Natural killer cell treated with Interleukin-12 subunit alpha and Interleukin-12 subunit beta and Interleukin-15 and Interleukin-18, amount 100 ng/mL, for 72 hours (primary cell): ENCODE measurements at regions not wholly inside any gene's neighbourhood (a gene's known extent, or its start where the extent isn't known, plus 50 kb on each side); places are given as distances from the start of the nearest gene placed in this dataset.

Experiments used
- ATAC-seq, 2 donors: fragments of 150-1000 bp; cut with Tn5 transposase in 1 of 2; sonication (Bioruptor Pico), chemical (Tn5 transposase) in 1 of 2; 2 replicates each; pipeline ENCODE4 v1.10.0; 2021
- DNase-seq: peaks from one replicate; pipeline ENCODE4 v3.0.0; 2022; ENCODE audit warnings: low spot score
- H3K27ac Mint-ChIP-seq, 2 donors: 1 replicate in 1 of 2; 2 replicates in 1 of 2; pipeline ENCODE4 v1.8.0; 2022; ENCODE audit warnings: mixed read lengths in 2 of 2, mild to moderate bottlenecking in 1 of 2, moderate library complexity in 1 of 2
- H3K27me3 Mint-ChIP-seq, 2 donors: 1 replicate in 1 of 2; 2 replicates in 1 of 2; pipeline ENCODE4 v1.8.0; 2022; ENCODE audit warnings: mixed read lengths in 2 of 2
- H3K36me3 Mint-ChIP-seq: one replicate; pipeline ENCODE4 v1.8.0; 2022; ENCODE audit warnings: mixed read lengths
- H3K4me1 Mint-ChIP-seq, 2 donors: 1 replicate in 1 of 2; 2 replicates in 1 of 2; pipeline ENCODE4 v1.8.0; 2022; ENCODE audit warnings: low read depth in 2 of 2, mixed read lengths in 2 of 2, mild to moderate bottlenecking in 1 of 2
- H3K4me3 Mint-ChIP-seq: one replicate; pipeline ENCODE4 v1.8.0; 2022; ENCODE audit warnings: mixed read lengths
- H3K9me3 Mint-ChIP-seq: 2 replicates; pipeline ENCODE4 v1.8.0; 2022; ENCODE audit warnings: mixed read lengths

GRCh38 chr3:34260271-34261000 is 462.0 kb downstream of the PDCD6IP start:
- Mint-ChIP-seq H3K27ac (no peak overlapping the region), H3K27me3 (peaks cover 4 to 15% of the 10 kb centered on the region in 2 donors), H3K36me3 (no peaks in the 10 kb centered on the region), H3K9me3 (no peaks in the 10 kb centered on the region), H3K4me3 (no peak overlapping the region), H3K4me1 (no peaks in the 10 kb centered on the region)
- no peak for ATAC-seq
- DNase-seq, result no peak

GRCh38 chr3:34261001-34261385 is 462.6 kb downstream of the PDCD6IP start:
- no peaks in the 10 kb centered on the region for H3K4me1 Mint-ChIP-seq
- ATAC-seq, result no peak
- H3K36me3 Mint-ChIP-seq, result no peaks in the 10 kb centered on the region
- no peaks in the 10 kb centered on the region for H3K9me3 Mint-ChIP-seq
- no peak overlapping the region for H3K4me3 Mint-ChIP-seq
- no peak for DNase-seq
- H3K27ac Mint-ChIP-seq, result no peak overlapping the region
- H3K27me3 Mint-ChIP-seq, result peaks cover 4 to 14% of the 10 kb centered on the region in 2 donors

GRCh38 chr3:34263101-34263621 is 464.7 kb downstream of the PDCD6IP start:
- Mint-ChIP-seq H3K9me3 (no peaks in the 10 kb centered on the region), H3K27ac (no peak overlapping the region), H3K4me3 (no peak overlapping the region), H3K4me1 (no peaks in the 10 kb centered on the region), H3K36me3 (no peaks in the 10 kb centered on the region), H3K27me3 (peaks cover 5 to 20% of the 10 kb centered on the region in 2 donors)
- ATAC-seq (no peak), DNase-seq (no peak)

DNA sequence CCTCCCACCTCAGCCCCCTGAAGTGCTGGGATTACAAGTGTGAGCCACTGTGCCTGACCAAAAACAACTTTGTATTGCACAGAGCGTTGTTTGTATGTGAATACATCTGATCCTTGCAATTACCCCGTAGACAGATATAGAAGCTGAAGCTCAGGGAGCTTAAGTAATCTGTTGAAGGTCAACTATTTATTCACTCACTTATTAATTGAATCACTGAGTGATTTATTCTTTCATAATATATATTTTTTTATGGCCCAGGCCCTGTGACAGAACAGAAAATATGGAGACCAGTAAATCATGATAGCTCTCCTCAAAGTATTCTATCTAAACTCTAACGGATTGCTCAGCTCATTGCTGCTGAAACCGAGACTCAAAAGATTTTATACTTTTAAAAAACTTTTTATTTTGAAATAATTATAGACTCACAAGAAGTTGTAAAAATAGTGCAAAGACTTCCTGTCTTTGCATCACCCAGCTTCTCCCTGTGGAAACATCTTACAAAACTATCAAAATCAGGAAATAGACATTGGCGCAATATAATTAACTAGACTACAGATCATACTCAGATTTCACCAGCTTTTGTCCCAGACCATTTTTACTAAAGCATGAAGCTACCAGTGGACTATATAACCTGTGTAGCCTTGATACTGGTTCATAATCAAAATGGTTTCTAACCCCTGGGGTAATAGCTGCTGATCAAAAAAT is 466.1 kb downstream of the PDCD6IP start:
- Mint-ChIP-seq H3K9me3 (no peaks in the 10 kb centered on the region), H3K27ac (no peak overlapping the region), H3K36me3 (no peaks in the 10 kb centered on the region), H3K4me3 (no peak overlapping the region), H3K27me3 (peaks cover 9 to 27% of the 10 kb centered on the region in 2 donors), H3K4me1 (no peaks in the 10 kb centered on the region)
- DNase-seq (no peak), ATAC-seq (no peak)

DNA sequence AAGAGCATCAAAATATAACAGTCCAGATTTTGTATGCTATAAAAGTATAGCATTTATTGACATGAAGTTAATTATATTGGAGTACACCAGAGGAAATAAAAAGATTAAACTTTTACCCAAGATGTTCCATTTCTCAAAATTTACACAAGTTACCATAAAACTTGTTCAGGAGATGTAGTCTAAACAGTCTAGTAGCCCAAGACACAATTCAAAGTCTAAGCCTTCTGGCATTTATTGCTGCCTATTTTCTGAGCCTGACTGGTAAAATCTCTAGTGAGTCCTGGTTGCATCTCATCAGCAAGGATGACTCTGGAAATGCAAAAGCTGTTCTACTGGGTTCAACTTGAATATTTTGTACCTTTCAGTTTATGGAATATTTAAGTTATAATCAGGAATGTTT is 468.7 kb downstream of the PDCD6IP start:
- Mint-ChIP-seq H3K27ac (no peak overlapping the region), H3K4me1 (no peaks in the 10 kb centered on the region), H3K36me3 (no peaks in the 10 kb centered on the region), H3K27me3 (peaks cover 11 to 27% of the 10 kb centered on the region in 2 donors), H3K4me3 (no peak overlapping the region), H3K9me3 (no peaks in the 10 kb centered on the region)
- DNase-seq, result no peak
- no peak for ATAC-seq

GRCh38 chr3:34268032-34268709 is 469.7 kb downstream of the PDCD6IP start:
- Mint-ChIP-seq H3K4me3 (no peak overlapping the region), H3K9me3 (no peaks in the 10 kb centered on the region), H3K27ac (no peak overlapping the region), H3K27me3 (peaks cover 11 to 19% of the 10 kb centered on the region in 2 donors), H3K36me3 (no peaks in the 10 kb centered on the region), H3K4me1 (no peaks in the 10 kb centered on the region)
- DNase-seq (no peak), ATAC-seq (no peak)

DNA sequence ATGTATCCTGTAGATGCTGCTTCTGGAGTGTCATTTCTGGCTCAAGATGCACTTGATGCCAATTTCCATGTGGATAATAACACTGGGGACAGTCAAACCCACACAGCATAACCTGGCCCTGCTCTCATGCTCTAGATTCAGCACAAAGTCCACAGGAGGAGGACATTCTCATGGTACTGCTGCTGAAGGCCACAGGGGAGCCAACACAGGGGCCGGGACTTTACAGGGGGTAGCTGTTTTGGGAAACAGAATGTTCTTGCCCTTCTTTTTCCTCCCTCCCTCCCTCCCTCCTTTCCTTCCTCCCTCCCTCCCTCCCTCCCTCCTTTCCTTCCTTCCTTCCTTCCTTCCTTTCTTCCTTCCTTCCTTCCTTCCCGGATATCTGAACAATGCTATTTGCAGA is 477.4 kb downstream of the PDCD6IP start:
- Mint-ChIP-seq H3K9me3 (no peaks in the 10 kb centered on the region), H3K4me3 (no peak overlapping the region), H3K27me3 (peaks cover 5 to 7% of the 10 kb centered on the region in 2 donors), H3K27ac (no peak overlapping the region), H3K36me3 (no peaks in the 10 kb centered on the region), H3K4me1 (no peaks in the 10 kb centered on the region)
- DNase-seq (no peak), ATAC-seq (no peak)

GRCh38 chr3:34276342-34276741 is 477.9 kb downstream of the PDCD6IP start:
- DNase-seq, result no peak
- Mint-ChIP-seq H3K27ac (no peak overlapping the region), H3K9me3 (no peaks in the 10 kb centered on the region), H3K4me1 (no peaks in the 10 kb centered on the region), H3K36me3 (no peaks in the 10 kb centered on the region), H3K4me3 (no peak overlapping the region), H3K27me3 (peaks cover 5 to 7% of the 10 kb centered on the region in 2 donors)
- ATAC-seq, result no peak

GRCh38 chr3:34277110-34277509 is 478.7 kb downstream of the PDCD6IP start:
- DNase-seq (no peak), ATAC-seq (no peak)
- Mint-ChIP-seq H3K27ac (no peak overlapping the region), H3K27me3 (peaks cover 5 to 7% of the 10 kb centered on the region in 2 donors), H3K4me1 (no peaks in the 10 kb centered on the region), H3K9me3 (no peaks in the 10 kb centered on the region), H3K4me3 (no peak overlapping the region), H3K36me3 (no peaks in the 10 kb centered on the region)

DNA sequence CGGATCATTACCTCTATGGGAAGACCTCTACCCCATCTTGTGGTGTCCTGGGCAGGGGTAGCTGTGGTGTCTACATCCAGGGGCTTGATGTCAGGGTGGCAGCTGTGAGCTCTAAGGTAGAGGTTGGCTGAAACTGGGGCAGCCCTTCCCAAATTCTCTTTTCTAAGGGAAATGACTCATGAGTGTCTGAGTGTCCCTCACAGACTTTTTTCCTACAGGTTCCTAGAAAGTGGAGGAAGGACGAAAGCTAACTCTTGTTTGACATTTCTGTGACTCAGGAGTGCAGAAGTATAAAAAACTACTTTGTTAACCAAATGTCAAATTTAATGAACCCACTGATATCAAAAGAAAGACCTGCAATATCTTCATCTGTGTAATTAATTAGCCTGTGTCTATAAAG is 481.5 kb downstream of the PDCD6IP start:
- no peaks in the 10 kb centered on the region for H3K4me1 Mint-ChIP-seq
- H3K4me3 Mint-ChIP-seq, result no peak overlapping the region
- DNase-seq (no peak), ATAC-seq (no peak)
- H3K27ac Mint-ChIP-seq, result no peak overlapping the region
- H3K9me3 Mint-ChIP-seq, result no peaks in the 10 kb centered on the region
- no peaks in the 10 kb centered on the region for H3K36me3 Mint-ChIP-seq
- peaks cover 5% of the 10 kb centered on the region in 2 donors for H3K27me3 Mint-ChIP-seq

- DNase-seq (no peak), ATAC-seq (no peak)
- no peaks in the 10 kb centered on the region for H3K4me1 Mint-ChIP-seq
- no peak overlapping the region for H3K27ac Mint-ChIP-seq
- H3K36me3 Mint-ChIP-seq, result no peaks in the 10 kb centered on the region
- H3K4me3 Mint-ChIP-seq, result no peak overlapping the region
- H3K27me3 Mint-ChIP-seq, result peaks cover 5 to 10% of the 10 kb centered on the region in 2 donors
- H3K9me3 Mint-ChIP-seq, result peaks cover 3% of the 10 kb centered on the region
Measured at GRCh38 chr3:34283751-34284150, 485.3 kb downstream of the PDCD6IP start.

DNA sequence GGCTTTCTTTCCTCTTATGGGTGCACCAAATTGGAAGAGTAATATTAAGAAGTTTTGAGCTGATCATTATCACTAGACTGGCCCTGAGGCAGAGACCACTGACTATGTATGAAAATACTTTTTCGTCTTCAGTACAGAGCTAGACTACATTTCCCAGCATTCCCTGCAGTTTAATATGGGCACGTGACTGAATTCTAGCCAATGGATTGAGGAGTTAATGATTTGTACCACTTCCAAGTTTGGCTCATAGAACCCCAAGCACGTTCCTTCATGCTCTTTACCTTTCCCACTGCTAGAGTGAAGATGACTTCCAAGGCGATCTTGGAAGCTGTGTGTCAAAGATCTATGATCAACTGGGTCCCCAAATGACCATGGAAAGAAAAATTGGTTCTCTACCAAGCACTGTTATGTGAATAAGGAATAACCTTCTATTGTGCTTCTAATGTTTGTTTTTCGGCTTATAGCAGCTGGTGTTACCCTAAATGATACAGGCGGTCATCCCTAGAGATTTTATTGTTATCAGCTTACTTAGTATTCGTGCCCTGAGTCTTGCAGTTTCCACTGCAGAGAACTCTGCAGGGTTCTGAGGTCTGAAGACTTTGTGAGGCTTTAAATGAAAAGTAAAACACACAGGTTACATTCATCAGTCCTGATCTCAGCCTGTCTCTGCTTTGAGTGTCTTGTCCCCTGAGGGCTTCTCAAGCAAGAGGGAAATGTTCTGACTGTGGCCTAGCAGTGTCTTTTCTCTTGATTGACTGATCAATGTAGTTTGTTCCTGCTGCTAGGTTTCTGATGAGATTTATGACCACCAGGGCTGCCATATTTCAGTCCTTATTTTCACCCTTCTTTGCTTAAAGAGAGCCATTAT is 486.8 kb downstream of the PDCD6IP start:
- Mint-ChIP-seq H3K9me3 (peaks cover 3% of the 10 kb centered on the region), H3K27ac (no peak overlapping the region), H3K27me3 (peaks cover 5 to 10% of the 10 kb centered on the region in 2 donors), H3K36me3 (no peaks in the 10 kb centered on the region), H3K4me1 (no peaks in the 10 kb centered on the region), H3K4me3 (no peak overlapping the region)
- ATAC-seq (no peak), DNase-seq (no peak)

- Mint-ChIP-seq H3K4me3 (no peak overlapping the region), H3K36me3 (no peaks in the 10 kb centered on the region), H3K27ac (no peak overlapping the region), H3K27me3 (peaks cover 5 to 10% of the 10 kb centered on the region in 2 donors), H3K9me3 (peaks cover 3% of the 10 kb centered on the region), H3K4me1 (no peaks in the 10 kb centered on the region)
- no peak for DNase-seq
- no peak for ATAC-seq
Measured at GRCh38 chr3:34285827-34286188, 487.4 kb downstream of the PDCD6IP start.
